NB4 (cell line): ENCODE measurements at regions not wholly inside any gene's neighbourhood (a gene's known extent, or its start where the extent isn't known, plus 50 kb on each side); places are given as distances from the start of the nearest gene placed in this dataset.

ENCODE experiments used
- CTCF ChIP-seq: IDR thresholded peaks from one replicate; pipeline ENCODE4 v1.5.1; 2012; ENCODE audit warnings: low read depth, low read length
- MAX ChIP-seq: IDR thresholded peaks from 2 replicates; pipeline ENCODE4 v1.6.1; 2011; ENCODE audit warnings: low read depth, low read length
- MYC ChIP-seq: IDR thresholded peaks from 2 replicates; pipeline ENCODE4 v1.6.1; 2011; ENCODE audit warnings: low read depth, low read length
- POLR2A ChIP-seq: IDR thresholded peaks from 2 replicates; pipeline ENCODE4 v1.6.1; 2011; ENCODE audit warnings: mild to moderate bottlenecking; ENCODE audit not compliant: insufficient read length; ENCODE audit errors: extremely low read depth

GRCh38 chr7:115387137-115387536, 465.2 kb downstream of the MDFIC start:
- TF ChIP-seq MAX (no peak), CTCF (no peak), POLR2A (no peak), MYC (no peak)
